OCI-LY1 (cell line): ENCODE measurements at regions not wholly inside any gene's neighbourhood (a gene's known extent, or its start where the extent isn't known, plus 50 kb on each side); places are given as distances from the start of the nearest gene placed in this dataset.

Experiments
- H2AFZ ChIP-seq: fragments of 200-600 bp; sonication (generic), shearing (Covaris generic); 2 replicates; pipeline ENCODE4 v1.6.0; 2014; ENCODE audit warnings: antibody characterized with exemption, mild to moderate bottlenecking, low read length
- H3F3A ChIP-seq: fragments of 200-600 bp; sonication (generic), shearing (Covaris generic); 2 replicates; pipeline ENCODE4 v1.6.0; 2014; ENCODE audit warnings: mild to moderate bottlenecking, antibody characterized with exemption, low read length, moderate library complexity; ENCODE audit not compliant: insufficient read depth
- H3K27ac ChIP-seq: fragments of 200-600 bp; sonication (generic); 2 replicates; pipeline ENCODE4 v1.5.1; 2014; ENCODE audit warnings: low read length, mixed run types, mild to moderate bottlenecking, low read depth; ENCODE audit not compliant: poor library complexity, severe bottlenecking
- H3K27me3 ChIP-seq: fragments of 200-600 bp; sonication (generic); 2 replicates; pipeline ENCODE4 v1.6.0; 2014; ENCODE audit warnings: antibody characterized with exemption, mild to moderate bottlenecking, low read length, moderate library complexity; ENCODE audit not compliant: insufficient read depth
- H3K36me3 ChIP-seq: fragments of 200-600 bp; sonication (generic); 2 replicates; pipeline ENCODE4 v1.6.1; 2014; ENCODE audit warnings: mild to moderate bottlenecking, antibody characterized with exemption, low read length, moderate library complexity, mixed read lengths; ENCODE audit not compliant: insufficient read depth
- H3K4me1 ChIP-seq: fragments of 200-600 bp; sonication (generic); 2 replicates; pipeline ENCODE4 v1.5.1; 2014; ENCODE audit warnings: mild to moderate bottlenecking, low read length, moderate library complexity; ENCODE audit not compliant: insufficient read depth, severe bottlenecking
- H3K4me2 ChIP-seq: fragments of 200-600 bp; sonication (generic), shearing (Covaris generic); 2 replicates; pipeline ENCODE4 v1.6.1; 2014; ENCODE audit warnings: low read length
- H3K4me3 ChIP-seq: fragments of 200-600 bp; sonication (generic); 2 replicates; pipeline ENCODE4 v1.5.1; 2014; ENCODE audit warnings: low read length, low read depth, mild to moderate bottlenecking, mixed read lengths; ENCODE audit not compliant: poor library complexity, severe bottlenecking
- H3K79me2 ChIP-seq: fragments of 200-600 bp; shearing (Covaris generic); 2 replicates; pipeline ENCODE4 v1.6.1; 2016; ENCODE audit warnings: mixed run types, low read length, mixed read lengths; ENCODE audit not compliant: insufficient read depth
- H3K9ac ChIP-seq: fragments of 200-600 bp; sonication (generic), shearing (Covaris generic); 2 replicates; pipeline ENCODE4 v1.6.1; 2014; ENCODE audit warnings: mild to moderate bottlenecking, low read length, mixed read lengths
- H3K9me2 ChIP-seq: fragments of 200-600 bp; sonication (generic), shearing (Covaris generic); 2 replicates; pipeline ENCODE4 v1.6.1; 2014; ENCODE audit warnings: low read depth, mild to moderate bottlenecking, low read length, mixed read lengths
- H3K9me3 ChIP-seq: fragments of 200-600 bp; shearing (Covaris generic); 2 replicates; pipeline ENCODE4 v1.6.1; 2014; ENCODE audit warnings: low read length, mixed read lengths
- H4K20me1 ChIP-seq: fragments of 200-600 bp; sonication (generic), shearing (Covaris generic); 2 replicates; pipeline ENCODE4 v1.6.0; 2016; ENCODE audit warnings: mild to moderate bottlenecking, low read length; ENCODE audit not compliant: insufficient read depth
- EZH2 ChIP-seq: fragments of 200-600 bp; sonication (generic), shearing (Covaris generic); IDR thresholded peaks from 2 replicates; pipeline ENCODE4 v1.8.0; 2017; ENCODE audit warnings: borderline replicate concordance, mixed run types, mild to moderate bottlenecking, antibody characterized with exemption, low read length, moderate library complexity, mixed read lengths
- TF ChIP-seq, protein P1 (sequence below): fragments of 200-600 bp; sonication (generic), shearing (Covaris generic); IDR thresholded peaks from 2 replicates; pipeline ENCODE4 v1.5.1; 2017; ENCODE audit warnings: mild to moderate bottlenecking, antibody characterized with exemption, low read length, moderate library complexity, mixed read lengths

DNA sequence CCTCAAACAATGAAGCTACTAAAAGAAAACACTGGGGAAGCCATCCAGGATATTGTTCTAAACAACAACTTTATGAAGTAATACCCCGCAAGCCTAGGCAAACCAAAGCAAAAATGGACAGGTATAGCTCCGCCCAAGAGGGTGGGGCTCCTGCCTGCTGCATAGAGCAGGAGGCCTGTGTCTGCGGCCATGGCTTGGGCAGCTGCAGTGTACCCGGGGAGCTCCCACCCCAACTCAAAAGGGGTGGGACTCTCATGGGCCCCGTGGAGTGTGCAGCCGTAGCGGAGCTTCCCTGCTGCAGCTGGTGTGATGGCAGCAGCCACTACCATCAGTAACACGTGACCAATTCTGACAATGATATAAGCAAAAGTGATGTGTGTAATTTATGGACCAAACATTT lies 264.2 kb upstream of the KITLG start:
- Histone ChIP-seq H3K9me2 (no peaks in the 10 kb centered on the region), H3K27me3 (no peaks in the 10 kb centered on the region), H2AFZ (no peak overlapping the region), H3K4me2 (no peak overlapping the region), H3K9me3 (no peaks in the 10 kb centered on the region), H3K27ac (no peak overlapping the region), H4K20me1 (no peaks in the 10 kb centered on the region), H3K4me1 (no peaks in the 10 kb centered on the region), H3K79me2 (no peaks in the 10 kb centered on the region), H3K9ac (no peak overlapping the region), H3F3A (no peaks in the 10 kb centered on the region), H3K36me3 (no peaks in the 10 kb centered on the region), H3K4me3 (no peak overlapping the region)
- no peak for TF ChIP-seq EZH2
- TF ChIP-seq, protein P1, sequence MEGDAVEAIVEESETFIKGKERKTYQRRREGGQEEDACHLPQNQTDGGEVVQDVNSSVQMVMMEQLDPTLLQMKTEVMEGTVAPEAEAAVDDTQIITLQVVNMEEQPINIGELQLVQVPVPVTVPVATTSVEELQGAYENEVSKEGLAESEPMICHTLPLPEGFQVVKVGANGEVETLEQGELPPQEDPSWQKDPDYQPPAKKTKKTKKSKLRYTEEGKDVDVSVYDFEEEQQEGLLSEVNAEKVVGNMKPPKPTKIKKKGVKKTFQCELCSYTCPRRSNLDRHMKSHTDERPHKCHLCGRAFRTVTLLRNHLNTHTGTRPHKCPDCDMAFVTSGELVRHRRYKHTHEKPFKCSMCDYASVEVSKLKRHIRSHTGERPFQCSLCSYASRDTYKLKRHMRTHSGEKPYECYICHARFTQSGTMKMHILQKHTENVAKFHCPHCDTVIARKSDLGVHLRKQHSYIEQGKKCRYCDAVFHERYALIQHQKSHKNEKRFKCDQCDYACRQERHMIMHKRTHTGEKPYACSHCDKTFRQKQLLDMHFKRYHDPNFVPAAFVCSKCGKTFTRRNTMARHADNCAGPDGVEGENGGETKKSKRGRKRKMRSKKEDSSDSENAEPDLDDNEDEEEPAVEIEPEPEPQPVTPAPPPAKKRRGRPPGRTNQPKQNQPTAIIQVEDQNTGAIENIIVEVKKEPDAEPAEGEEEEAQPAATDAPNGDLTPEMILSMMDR, result no peak

DNA sequence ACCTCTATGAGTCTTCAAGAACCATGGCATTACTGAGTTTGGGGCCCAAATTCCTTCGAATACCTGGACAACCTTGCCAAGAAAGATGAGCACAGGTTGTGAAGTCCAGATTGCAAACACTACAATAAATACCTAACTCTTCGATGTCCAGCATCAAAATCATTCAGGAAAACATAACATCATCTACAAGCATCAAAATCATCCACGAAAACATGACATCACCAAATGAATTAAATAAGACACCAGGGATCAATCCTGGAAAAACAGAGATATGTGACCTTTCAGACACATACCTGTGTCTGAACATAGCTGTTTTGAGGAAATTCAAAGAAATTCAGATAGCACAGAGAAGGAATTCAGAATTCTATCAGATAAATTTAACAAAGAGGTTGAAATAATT lies 262.0 kb upstream of the KITLG start:
- H3K27ac ChIP-seq, result no peak overlapping the region
- no peaks in the 10 kb centered on the region for H3K9me3 ChIP-seq
- H3F3A ChIP-seq, result no peaks in the 10 kb centered on the region
- H3K9me2 ChIP-seq, result no peaks in the 10 kb centered on the region
- no peaks in the 10 kb centered on the region for H3K36me3 ChIP-seq
- no peaks in the 10 kb centered on the region for H3K27me3 ChIP-seq
- H3K79me2 ChIP-seq, result no peaks in the 10 kb centered on the region
- no peak overlapping the region for H2AFZ ChIP-seq
- no peak overlapping the region for H3K4me3 ChIP-seq
- TF ChIP-seq EZH2, result no peak
- TF ChIP-seq, protein P1, result no peak
- H3K4me1 ChIP-seq, result no peaks in the 10 kb centered on the region
- H3K4me2 ChIP-seq, result no peak overlapping the region
- no peaks in the 10 kb centered on the region for H4K20me1 ChIP-seq
- H3K9ac ChIP-seq, result no peak overlapping the region

DNA sequence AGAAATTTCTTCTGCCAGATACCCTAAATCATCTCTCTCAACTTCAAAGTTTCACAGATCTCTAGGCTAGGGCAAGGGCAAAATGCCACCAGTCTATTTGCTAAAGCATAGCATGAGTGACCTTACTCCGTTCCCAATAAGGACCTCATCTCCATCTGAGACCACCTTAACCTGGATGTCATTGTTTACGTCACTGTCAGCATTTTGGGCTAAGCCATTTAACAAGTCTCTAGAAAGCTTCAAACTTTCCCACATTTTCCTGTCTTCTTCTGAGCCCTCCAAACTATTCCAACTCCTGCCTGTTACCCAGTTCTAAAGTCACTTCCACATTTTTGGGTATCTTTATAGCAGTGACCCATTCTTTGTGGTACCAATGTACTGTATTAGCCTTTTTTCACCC lies 259.2 kb upstream of the KITLG start:
- Histone ChIP-seq H2AFZ (no peak overlapping the region), H3K36me3 (no peaks in the 10 kb centered on the region), H3F3A (no peaks in the 10 kb centered on the region), H3K4me3 (no peak overlapping the region), H3K9me3 (no peaks in the 10 kb centered on the region), H3K27me3 (no peaks in the 10 kb centered on the region), H4K20me1 (no peaks in the 10 kb centered on the region), H3K27ac (no peak overlapping the region), H3K4me1 (no peaks in the 10 kb centered on the region), H3K9me2 (no peaks in the 10 kb centered on the region), H3K9ac (no peak overlapping the region), H3K4me2 (no peak overlapping the region), H3K79me2 (no peaks in the 10 kb centered on the region)
- no peak for TF ChIP-seq EZH2
- TF ChIP-seq, protein P1, result no peak
